ENCODE measurements at regions not wholly inside any gene's neighbourhood (a gene's known extent, or its start where the extent isn't known, plus 50 kb on each side); places are given as distances from the start of the nearest gene placed in this dataset.

- Histone ChIP-seq H3K9ac (ENCODE audit: low read length) (no peak overlapping the region), H3K79me2 (ENCODE audit: low read length) (no peaks in the 10 kb centered on the region), H3K27me3 (ENCODE audit: low read depth, low read length) (peaks cover 6% of the 10 kb centered on the region; the same call in 1 of the 2 replicates), H3K36me3 (replicated peaks; ENCODE audit: low read depth, low read length) (no peaks in the 10 kb centered on the region), H4K20me1 (ENCODE audit: insufficient read depth, low read length) (no peaks in the 10 kb centered on the region), H3K4me2 (ENCODE audit: low read length) (no peak overlapping the region), H2AFZ (ENCODE audit: low read depth, low read length) (no peak overlapping the region), H3K9me3 (ENCODE audit: insufficient read depth, low read length) (no peaks in the 10 kb centered on the region), H3K4me3 (ENCODE audit: low read length) (no peak overlapping the region), H3K27ac (ENCODE audit: low read length) (no peak overlapping the region), H3K4me1 (ENCODE audit: low read length) (peaks cover 17% of the 10 kb centered on the region; the same call in 1 of the 2 replicates)
- no peak for TF ChIP-seq EZH2phosphoT487 (IDR thresholded peaks at IDR 0.05; ENCODE audit: low read depth)
- TF ChIP-seq CTCF (IDR thresholded peaks at IDR 0.05; ENCODE audit: low read depth, low read length): no peak
These were observed 376.2 kb downstream of the GXYLT1 start for GRCh38 chr12:41768456-41768855.

- H3K4me1 ChIP-seq (ENCODE audit: low read length): peaks cover 6% of the 10 kb centered on the region; the same call in 1 of the 2 replicates
- H4K20me1 ChIP-seq (ENCODE audit: insufficient read depth, low read length): no peaks in the 10 kb centered on the region
- no peak overlapping the region for H2AFZ ChIP-seq (ENCODE audit: low read depth, low read length)
- H3K36me3 ChIP-seq (replicated peaks; ENCODE audit: low read depth, low read length): no peaks in the 10 kb centered on the region
- no peak for TF ChIP-seq CTCF (IDR thresholded peaks at IDR 0.05; ENCODE audit: low read depth, low read length)
- no peak for TF ChIP-seq EZH2phosphoT487 (IDR thresholded peaks at IDR 0.05; ENCODE audit: low read depth)
- peaks cover 6% of the 10 kb centered on the region; the same call in 1 of the 2 replicates for H3K27me3 ChIP-seq (ENCODE audit: low read depth, low read length)
- H3K4me2 ChIP-seq (ENCODE audit: low read length): no peak overlapping the region
- no peak overlapping the region for H3K4me3 ChIP-seq (ENCODE audit: low read length)
- H3K27ac ChIP-seq (ENCODE audit: low read length): no peak overlapping the region
- H3K9me3 ChIP-seq (ENCODE audit: insufficient read depth, low read length): no peaks in the 10 kb centered on the region
- H3K9ac ChIP-seq (ENCODE audit: low read length): no peak overlapping the region
- no peaks in the 10 kb centered on the region for H3K79me2 ChIP-seq (ENCODE audit: low read length)
These were observed 382.0 kb downstream of the GXYLT1 start for GRCh38 chr12:41762691-41763090.

GRCh38 chr12:41745593-41745992, 399.1 kb downstream of the GXYLT1 start:
- H3K27ac ChIP-seq (ENCODE audit: low read length): no peak overlapping the region
- H3K4me1 ChIP-seq (ENCODE audit: low read length): no peaks in the 10 kb centered on the region
- H3K9me3 ChIP-seq (ENCODE audit: insufficient read depth, low read length): no peaks in the 10 kb centered on the region
- no peaks in the 10 kb centered on the region for H3K27me3 ChIP-seq (ENCODE audit: low read depth, low read length)
- no peaks in the 10 kb centered on the region for H4K20me1 ChIP-seq (ENCODE audit: insufficient read depth, low read length)
- no peaks in the 10 kb centered on the region for H3K36me3 ChIP-seq (replicated peaks; ENCODE audit: low read depth, low read length)
- no peaks in the 10 kb centered on the region for H3K79me2 ChIP-seq (ENCODE audit: low read length)
- H3K9ac ChIP-seq (ENCODE audit: low read length): no peak overlapping the region
- H3K4me2 ChIP-seq (ENCODE audit: low read length): no peak overlapping the region
- no peak overlapping the region for H2AFZ ChIP-seq (ENCODE audit: low read depth, low read length)
- TF ChIP-seq CTCF (IDR thresholded peaks at IDR 0.05; ENCODE audit: low read depth, low read length) (peak; percentile 16; the same call in 1 of the 2 replicates), EZH2phosphoT487 (IDR thresholded peaks at IDR 0.05; ENCODE audit: low read depth) (no peak)
- no peak overlapping the region for H3K4me3 ChIP-seq (ENCODE audit: low read length)

GRCh38 chr12:41743835-41744234, 400.8 kb downstream of the GXYLT1 start:
- no peak overlapping the region for H3K9ac ChIP-seq (ENCODE audit: low read length)
- no peak overlapping the region for H3K4me2 ChIP-seq (ENCODE audit: low read length)
- H3K4me3 ChIP-seq (ENCODE audit: low read length): no peak overlapping the region
- no peaks in the 10 kb centered on the region for H3K4me1 ChIP-seq (ENCODE audit: low read length)
- H4K20me1 ChIP-seq (ENCODE audit: insufficient read depth, low read length): no peaks in the 10 kb centered on the region
- no peaks in the 10 kb centered on the region for H3K9me3 ChIP-seq (ENCODE audit: insufficient read depth, low read length)
- H3K27me3 ChIP-seq (ENCODE audit: low read depth, low read length): no peaks in the 10 kb centered on the region
- H2AFZ ChIP-seq (ENCODE audit: low read depth, low read length): no peak overlapping the region
- TF ChIP-seq EZH2phosphoT487 (IDR thresholded peaks at IDR 0.05; ENCODE audit: low read depth) (no peak), CTCF (IDR thresholded peaks at IDR 0.05; ENCODE audit: low read depth, low read length) (no peak)
- H3K79me2 ChIP-seq (ENCODE audit: low read length): no peaks in the 10 kb centered on the region
- no peaks in the 10 kb centered on the region for H3K36me3 ChIP-seq (replicated peaks; ENCODE audit: low read depth, low read length)
- no peak overlapping the region for H3K27ac ChIP-seq (ENCODE audit: low read length)
